H7 (cell line): ENCODE measurements at regions not wholly inside any gene's neighbourhood (a gene's known extent, or its start where the extent isn't known, plus 50 kb on each side); places are given as distances from the start of the nearest gene placed in this dataset.
A peak's percentile ranks its signal among the peaks of the same experiment; 100 is the strongest.

Experiments
- DNase-seq: peaks from one replicate; pipeline ENCODE4 v3.0.0; 2012
- H3K27me3 ChIP-seq: 2 replicates; pipeline ENCODE4 v1.6.0; 2011; ENCODE audit warnings: mild to moderate bottlenecking, low read length; ENCODE audit not compliant: control insufficient read depth, insufficient read depth
- H3K36me3 ChIP-seq: replicated peaks from 2 replicates; pipeline ENCODE4 v1.5.1; 2011; ENCODE audit warnings: low read length; ENCODE audit not compliant: control insufficient read depth, insufficient read depth
- H3K4me3 ChIP-seq: 2 replicates; pipeline ENCODE4 v1.5.1; 2011; ENCODE audit warnings: low read depth, mild to moderate bottlenecking, control low read depth, low read length, moderate library complexity; ENCODE audit not compliant: insufficient read depth

DNA sequence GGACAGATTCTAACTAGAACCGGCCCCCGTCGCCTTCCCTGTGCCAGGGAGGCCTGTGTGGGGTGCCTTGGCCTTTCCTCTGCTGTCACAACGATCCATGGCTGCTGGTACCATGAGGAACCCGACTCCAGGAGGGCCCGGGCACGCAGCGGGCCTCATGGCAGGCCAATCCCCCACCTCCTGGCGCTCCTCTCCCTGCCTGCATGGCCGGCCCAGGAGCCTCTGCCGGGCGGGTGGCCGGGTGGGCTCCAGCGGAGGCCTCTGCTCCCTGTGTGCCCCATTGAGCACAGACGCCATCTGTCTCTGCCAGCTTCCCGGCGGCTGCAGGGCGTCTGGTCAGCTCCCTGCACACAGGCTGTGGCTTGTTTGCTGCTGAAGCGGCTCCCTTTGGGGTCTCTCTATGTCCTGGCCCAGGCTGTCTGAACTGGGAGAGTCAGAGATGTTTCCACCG, 86.5 kb downstream of the MYEOV start:
- no peak for DNase-seq
- H3K27me3 ChIP-seq = no peaks in the 10 kb centered on the region
- no peaks in the 10 kb centered on the region for H3K36me3 ChIP-seq
- H3K4me3 ChIP-seq = no peak overlapping the region

GRCh38 chr11:69380921-69381581, 87.1 kb downstream of the MYEOV start:
- no peak for DNase-seq
- no peaks in the 10 kb centered on the region for H3K36me3 ChIP-seq
- H3K4me3 ChIP-seq = no peak overlapping the region
- no peaks in the 10 kb centered on the region for H3K27me3 ChIP-seq

DNA sequence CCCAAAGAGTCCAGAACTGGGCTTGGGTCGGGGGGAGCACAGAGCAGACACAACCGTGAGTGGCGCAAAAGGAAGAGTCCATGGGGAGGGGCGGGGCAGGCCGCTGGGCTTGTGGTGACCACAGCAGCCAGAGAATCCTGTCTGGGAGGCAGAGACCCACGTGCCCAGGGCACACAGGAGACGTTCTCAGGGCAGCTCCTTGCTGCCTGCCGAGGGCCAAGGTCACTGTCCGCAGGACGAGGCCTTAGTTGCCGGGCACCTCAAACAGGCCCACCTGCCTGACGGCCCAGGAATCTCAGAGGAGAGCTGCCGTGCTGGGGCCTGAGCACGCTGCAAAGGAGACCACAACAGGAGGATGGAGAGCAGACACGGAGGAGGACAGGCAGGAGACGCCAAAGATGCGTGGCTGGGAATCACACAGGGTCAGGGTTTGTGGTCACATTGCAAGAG, 87.8 kb downstream of the MYEOV start:
- Histone ChIP-seq H3K4me3 (no peak overlapping the region), H3K27me3 (no peaks in the 10 kb centered on the region), H3K36me3 (no peaks in the 10 kb centered on the region)
- no peak for DNase-seq

DNA sequence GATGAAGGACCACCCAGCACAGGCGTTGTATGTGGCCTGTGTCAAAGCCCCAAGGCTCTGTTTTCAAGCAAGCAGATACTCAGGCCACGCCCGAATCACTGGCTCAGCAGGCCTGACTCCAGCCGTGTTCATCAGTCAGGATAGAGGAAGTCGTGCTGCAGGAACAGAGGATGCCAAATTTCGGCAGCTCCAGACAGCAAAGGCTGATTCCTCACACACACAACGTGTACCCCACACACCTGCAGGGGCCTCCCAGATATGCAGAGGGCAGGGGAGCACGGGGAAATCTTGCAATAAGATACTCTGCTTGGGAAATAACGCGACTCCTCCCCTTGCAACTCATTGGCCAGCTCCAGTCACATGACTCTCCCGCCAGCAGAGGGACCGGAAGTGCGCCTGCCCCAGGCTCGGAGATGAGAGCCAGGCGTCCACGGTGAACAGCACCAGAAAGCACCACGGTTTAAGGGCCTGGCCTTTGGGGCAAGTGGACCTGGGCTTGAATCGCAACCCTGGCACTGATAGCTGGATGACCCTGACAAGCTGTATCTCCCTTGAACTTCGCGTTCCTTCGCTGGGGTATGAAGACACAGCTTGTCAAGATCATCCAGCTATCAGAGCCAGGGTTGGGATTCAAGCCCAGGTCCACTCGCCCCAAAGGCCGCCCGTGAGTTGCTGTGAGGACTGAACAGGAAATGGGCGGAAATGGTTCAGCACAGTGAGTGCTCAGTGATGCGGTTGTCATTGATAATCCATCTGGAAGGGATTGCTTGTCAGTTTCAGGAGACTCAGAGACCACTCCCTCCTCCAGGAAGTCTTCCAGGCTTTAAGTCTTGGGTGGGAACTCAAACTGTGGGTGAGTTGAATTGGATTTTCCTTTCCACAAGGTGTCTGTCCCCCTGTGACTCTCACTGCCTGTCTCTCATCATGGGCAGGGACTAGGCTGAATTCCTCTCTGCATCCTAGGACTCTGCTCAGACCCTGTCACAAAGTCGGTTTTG, 88.5 kb downstream of the MYEOV start:
- Histone ChIP-seq H3K27me3 (no peaks in the 10 kb centered on the region), H3K4me3 (no peak overlapping the region), H3K36me3 (no peaks in the 10 kb centered on the region)
- DNase-seq = peak; percentile 87

DNA sequence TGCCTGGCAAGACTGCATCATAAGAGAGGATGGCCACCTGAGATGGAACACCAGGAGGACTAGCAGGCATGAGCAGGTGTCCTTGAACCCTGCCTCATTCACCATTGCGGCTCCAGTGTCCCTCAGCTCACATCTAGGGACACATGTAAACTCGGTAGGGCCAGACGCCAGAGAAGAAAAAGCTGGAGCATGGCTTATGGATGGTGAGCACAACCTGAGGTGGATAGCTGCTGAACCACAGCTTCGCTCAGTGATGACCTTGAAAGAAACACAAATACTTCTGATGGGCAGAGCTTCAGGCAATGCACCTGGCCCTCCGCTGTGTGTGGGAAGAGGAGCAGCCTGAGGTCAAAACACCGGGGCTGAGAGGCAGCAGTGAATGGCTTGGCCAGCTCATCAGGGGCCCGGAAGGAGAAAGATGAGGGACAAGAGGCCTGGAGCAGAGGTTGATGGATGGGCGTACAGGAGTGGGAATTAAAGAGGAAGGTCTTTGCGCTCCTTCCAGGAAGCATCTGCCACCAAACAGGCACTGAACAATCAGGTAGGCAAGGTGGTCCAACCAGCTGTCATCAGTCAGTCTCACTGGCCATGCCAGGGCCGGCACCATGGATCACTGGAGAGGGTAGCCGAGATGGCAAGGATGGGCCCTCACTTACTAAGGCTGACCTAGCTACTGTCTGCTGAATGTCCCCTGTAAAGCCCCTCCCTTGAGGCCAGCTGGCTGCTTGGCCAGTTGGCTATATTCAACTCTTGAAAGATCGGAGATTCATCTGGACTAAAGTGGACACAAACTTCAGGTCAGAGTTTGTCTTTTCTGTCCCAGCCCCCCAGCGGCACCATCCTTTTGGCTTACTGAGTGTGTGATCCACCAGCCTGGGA, 89.7 kb downstream of the MYEOV start:
- no peaks in the 10 kb centered on the region for H3K36me3 ChIP-seq
- H3K27me3 ChIP-seq = no peaks in the 10 kb centered on the region
- H3K4me3 ChIP-seq = no peak overlapping the region
- DNase-seq = peak; percentile 21

- H3K36me3 ChIP-seq = no peaks in the 10 kb centered on the region
- DNase-seq = peak; percentile 32
- no peaks in the 10 kb centered on the region for H3K27me3 ChIP-seq
- no peak overlapping the region for H3K4me3 ChIP-seq
Measured at GRCh38 chr11:69384251-69385143, 90.5 kb downstream of the MYEOV start.

GRCh38 chr11:69385144-69385820, 91.3 kb downstream of the MYEOV start:
- no peaks in the 10 kb centered on the region for H3K36me3 ChIP-seq
- H3K4me3 ChIP-seq = no peak overlapping the region
- no peaks in the 10 kb centered on the region for H3K27me3 ChIP-seq
- DNase-seq = peak; percentile 17

DNA sequence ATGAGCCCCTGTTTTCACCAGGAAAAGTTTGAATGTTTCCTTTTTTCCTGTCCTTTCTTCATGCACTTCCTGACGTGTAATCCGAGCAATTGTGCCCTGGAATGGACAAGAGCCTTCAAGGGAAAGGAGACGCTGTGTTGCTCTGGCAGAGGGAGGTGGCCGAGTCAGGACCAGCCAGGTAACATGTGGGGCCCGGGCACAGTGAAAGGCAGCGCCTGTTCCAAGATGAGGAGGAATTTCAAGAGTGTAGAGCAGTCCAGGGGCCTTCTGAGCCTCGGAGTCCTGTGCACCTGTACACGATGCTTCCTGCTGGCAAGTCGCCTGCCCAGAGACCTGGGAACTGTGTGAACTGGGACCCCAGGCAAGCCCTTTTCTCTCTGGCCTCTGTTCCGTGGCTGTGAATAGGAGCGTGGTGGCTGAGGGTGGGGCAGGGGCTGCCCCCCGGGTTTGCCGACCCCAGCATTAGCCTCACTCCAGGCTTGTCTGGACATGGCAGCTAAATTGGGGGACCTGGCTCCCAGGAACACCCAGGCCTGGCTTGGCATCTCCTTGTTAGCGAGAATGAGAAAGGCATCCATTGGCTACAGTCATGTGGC, 92.0 kb downstream of the MYEOV start:
- DNase-seq = peak; percentile 37
- no peak overlapping the region for H3K4me3 ChIP-seq
- H3K27me3 ChIP-seq = no peaks in the 10 kb centered on the region
- no peaks in the 10 kb centered on the region for H3K36me3 ChIP-seq

DNA sequence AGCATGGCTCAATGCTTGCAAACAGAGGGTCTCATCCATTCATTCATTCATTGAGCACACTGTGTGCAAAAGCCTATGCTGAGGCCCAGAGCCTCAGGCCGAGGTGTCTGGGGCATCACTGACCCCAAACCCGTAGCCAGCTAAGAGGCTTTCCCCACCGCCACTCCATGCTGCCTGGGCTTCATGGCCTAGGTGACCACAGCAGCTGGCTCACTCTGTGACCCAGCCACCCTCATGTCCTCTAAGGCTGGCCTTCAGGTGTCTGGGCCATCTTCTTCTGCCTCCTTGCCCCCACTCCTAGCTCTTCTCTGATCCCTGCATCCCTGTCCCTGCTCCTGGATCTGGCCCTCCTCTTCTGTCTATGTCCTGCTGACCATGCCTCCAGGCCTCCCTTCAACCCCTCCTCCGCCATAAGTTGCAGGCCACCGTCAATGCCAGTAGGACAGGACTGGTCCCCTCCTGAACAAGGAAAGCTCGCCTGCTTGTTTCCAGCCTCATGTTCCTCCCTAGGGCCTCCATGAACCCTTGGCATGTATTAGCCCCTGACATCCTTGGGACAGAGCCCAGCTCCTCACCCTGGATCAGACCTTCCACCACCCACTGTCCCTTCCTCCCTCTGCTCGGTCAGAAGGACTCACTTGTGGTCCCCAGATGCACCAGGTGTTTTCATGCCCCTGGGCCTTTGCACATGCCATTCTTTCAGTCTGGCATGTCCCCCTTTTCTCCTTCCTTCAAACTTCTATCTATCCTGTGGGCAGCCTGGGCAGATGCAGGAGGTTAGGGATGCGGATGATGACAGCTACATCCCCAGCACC, 92.8 kb downstream of the MYEOV start:
- Histone ChIP-seq H3K36me3 (no peaks in the 10 kb centered on the region), H3K27me3 (no peaks in the 10 kb centered on the region), H3K4me3 (no peak overlapping the region)
- peak; percentile 12 for DNase-seq

GRCh38 chr11:69387409-69387885, 93.5 kb downstream of the MYEOV start:
- H3K4me3 ChIP-seq = no peak overlapping the region
- H3K27me3 ChIP-seq = no peaks in the 10 kb centered on the region
- no peaks in the 10 kb centered on the region for H3K36me3 ChIP-seq
- peak; percentile 13 for DNase-seq

DNA sequence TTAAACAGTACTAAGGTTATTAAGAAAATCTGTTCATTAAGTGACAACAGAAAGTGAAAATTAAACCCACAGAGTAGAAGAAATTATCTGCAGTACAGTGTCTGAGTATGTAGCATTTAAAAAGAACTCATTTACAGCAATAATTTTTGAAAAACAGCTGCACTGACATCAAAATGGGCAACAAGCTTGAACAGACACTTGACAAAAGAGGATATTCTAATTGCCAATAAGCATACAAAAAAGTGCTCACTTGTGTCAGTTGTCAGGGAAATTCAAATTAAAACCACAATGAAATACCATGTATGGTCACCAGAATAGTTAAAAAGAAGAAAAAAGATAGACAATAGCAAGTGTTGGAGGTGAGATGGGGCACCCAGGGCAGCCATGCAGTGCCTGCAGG, 93.3 kb upstream of the LINC01488 start:
- H3K27me3 ChIP-seq = no peaks in the 10 kb centered on the region
- H3K4me3 ChIP-seq = no peak overlapping the region
- no peak for DNase-seq
- H3K36me3 ChIP-seq = no peaks in the 10 kb centered on the region

DNA sequence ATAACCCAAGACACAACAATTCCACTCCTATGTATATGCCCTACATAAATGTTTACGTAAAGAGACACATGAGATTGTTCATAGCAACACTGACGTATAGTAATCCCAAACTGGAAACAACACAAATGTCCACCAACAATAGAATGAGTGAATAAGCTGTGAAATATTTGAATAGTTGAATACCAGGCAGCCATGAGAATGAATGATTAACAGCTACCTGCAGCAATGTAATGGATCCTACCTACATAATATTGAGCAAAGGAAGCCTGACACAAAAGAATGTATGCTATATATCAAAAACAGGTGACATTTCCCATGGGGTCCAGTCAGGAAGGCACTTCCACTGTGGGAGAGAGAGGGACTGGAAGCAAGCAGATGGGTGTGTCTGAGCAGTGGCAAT, 92.8 kb upstream of the LINC01488 start:
- no peaks in the 10 kb centered on the region for H3K27me3 ChIP-seq
- no peaks in the 10 kb centered on the region for H3K36me3 ChIP-seq
- H3K4me3 ChIP-seq = no peak overlapping the region
- DNase-seq = no peak
